DMS153 (cell line): ENCODE measurements at regions not wholly inside any gene's neighbourhood (a gene's known extent, or its start where the extent isn't known, plus 50 kb on each side); places are given as distances from the start of the nearest gene placed in this dataset.

Experiments
- DNase-seq: peaks from one replicate; lab custom pipeline; 2025; lab: John Stamatoyannopoulos, UW

DNA sequence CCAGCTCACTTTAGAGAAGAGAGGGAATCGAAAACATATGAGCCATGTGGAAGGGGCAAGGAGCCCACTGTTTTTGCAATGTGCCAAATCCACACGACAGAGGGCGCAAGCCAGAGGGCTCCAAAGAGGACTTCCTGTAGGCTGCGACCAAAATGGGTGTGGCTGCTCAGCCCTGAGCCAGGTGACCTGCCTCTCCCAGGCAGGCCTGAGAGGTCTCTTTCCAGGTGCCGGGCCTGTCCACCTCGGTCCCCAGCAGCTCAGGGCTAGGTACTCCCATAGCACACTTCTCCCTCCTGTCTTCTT lies 153.8 kb downstream of the TTC32 start:
- no peak for DNase-seq

DNA sequence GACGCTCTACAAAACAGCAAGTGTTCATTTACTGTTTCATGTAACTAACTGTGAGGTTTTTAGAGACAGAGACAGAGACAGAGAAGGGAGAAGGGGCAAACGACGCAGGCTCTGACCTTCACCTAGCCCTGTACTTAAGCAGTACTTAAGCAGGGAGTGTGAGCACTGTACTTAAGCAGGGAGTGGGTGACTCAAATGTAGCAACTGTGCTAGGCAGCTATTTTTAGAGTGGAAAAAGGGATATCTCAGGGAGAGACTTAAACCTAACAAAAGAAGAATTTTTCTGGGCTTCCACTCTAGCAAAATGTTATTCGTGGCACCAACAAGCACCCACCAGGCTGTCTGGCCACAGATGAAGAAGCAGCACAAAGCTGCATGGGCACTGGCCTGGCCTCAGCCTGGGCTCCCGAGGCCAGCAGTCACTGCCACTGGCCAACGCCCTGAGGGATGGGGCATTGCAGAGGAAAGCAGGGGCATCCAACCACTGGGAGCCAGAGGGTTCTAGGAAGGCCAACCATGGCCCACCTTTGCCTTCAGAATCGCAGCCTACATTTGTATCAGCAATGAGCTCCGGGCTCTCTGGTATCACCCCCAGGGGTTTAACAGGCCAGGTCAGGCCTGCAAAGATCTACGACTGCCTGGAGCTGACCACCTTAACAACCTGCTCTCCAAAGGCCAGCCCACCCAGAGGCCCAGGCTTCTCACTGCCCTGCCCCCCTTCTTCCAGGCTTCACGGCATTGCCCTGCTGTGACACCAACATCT lies 154.3 kb downstream of the TTC32 start:
- DNase-seq = no peak

- peak; percentile 10 for DNase-seq
Measured at GRCh38 chr2:19746611-19747309, 155.0 kb downstream of the TTC32 start.

GRCh38 chr2:19746137-19746600 lies 155.6 kb downstream of the TTC32 start:
- DNase-seq = no peak

DNA sequence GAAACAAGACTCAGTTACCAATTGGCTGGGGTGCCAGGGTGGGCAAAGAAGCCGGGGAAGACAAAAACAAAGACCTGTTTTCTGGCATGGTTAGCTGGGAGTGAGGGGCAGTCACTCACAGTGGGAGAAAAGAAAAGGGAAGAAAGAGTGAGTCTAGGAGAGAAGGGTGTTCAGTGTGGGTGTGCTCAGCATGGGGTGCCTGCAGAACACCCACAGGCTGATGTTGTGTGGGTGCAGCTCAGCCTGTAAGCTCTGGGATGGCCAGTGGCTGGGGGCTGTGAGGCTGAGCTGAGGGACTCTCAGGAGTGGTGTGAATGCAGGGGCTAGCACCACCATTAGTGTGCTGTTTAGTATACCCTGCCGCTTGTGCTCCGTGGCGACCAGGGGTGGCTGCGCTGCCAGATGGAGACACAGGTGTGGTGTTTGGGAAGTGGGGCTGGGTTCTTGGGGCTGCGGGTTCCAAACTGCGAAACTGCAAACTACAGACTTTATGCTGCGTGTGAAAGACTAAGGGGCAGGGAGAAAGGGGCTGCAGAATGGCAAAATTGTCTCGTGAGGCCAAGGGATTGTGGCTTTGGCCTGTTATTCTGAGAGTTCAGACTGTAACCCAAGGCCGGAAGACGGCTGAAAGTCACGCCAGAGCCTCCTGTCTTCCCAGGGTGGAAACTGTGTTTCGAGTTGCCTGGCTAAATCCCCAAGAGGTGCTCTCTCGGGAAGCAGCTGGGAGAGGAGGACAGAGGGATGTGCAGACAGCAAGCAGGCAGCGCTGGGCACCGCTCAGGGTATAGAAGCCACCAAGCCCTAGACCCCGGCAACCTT lies 156.3 kb downstream of the TTC32 start:
- no peak for DNase-seq

DNA sequence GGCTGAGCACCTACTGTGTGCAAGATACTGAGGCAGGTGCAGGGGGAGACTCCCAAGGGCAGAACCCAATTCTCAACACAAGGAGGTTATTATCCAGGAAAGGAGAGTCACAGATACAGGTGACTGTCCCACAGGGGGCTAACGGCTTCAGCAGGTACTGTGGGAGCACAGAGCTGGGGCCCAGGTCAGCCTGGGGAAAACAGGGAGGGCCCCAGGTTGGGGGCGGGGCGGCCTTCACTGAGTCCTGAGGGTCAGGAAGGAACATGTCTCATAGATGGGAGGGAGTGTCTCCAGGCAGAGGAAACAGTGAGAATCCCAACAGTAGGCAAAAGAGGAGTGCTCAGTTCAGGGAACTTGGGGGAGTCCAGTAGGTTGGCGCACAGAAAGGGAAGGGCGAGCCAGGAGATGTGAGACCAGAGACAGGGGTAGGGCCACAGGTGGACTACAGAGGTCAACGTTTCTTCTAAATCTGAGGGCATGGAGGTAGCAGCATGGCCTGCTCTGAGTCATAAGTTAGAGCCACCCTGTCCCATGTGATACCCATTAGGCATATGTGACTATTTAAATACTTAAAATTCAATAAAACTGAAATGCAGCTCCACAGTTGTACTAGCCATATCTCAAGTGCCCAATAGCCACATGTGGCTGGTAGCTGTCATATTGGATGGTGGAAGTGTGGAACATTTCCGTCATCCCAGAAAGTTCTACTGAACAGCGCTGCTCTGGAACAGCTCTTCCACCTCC lies 157.2 kb downstream of the TTC32 start:
- DNase-seq = no peak

GRCh38 chr2:19743641-19744040 lies 158.1 kb downstream of the TTC32 start:
- DNase-seq = no peak

GRCh38 chr2:19742872-19743271 lies 158.9 kb downstream of the TTC32 start:
- DNase-seq = no peak

- no peak for DNase-seq
Measured at GRCh38 chr2:19739256-19739655, 162.5 kb downstream of the TTC32 start.

GRCh38 chr2:19738707-19739106 lies 163.1 kb downstream of the TTC32 start:
- DNase-seq = no peak

DNA sequence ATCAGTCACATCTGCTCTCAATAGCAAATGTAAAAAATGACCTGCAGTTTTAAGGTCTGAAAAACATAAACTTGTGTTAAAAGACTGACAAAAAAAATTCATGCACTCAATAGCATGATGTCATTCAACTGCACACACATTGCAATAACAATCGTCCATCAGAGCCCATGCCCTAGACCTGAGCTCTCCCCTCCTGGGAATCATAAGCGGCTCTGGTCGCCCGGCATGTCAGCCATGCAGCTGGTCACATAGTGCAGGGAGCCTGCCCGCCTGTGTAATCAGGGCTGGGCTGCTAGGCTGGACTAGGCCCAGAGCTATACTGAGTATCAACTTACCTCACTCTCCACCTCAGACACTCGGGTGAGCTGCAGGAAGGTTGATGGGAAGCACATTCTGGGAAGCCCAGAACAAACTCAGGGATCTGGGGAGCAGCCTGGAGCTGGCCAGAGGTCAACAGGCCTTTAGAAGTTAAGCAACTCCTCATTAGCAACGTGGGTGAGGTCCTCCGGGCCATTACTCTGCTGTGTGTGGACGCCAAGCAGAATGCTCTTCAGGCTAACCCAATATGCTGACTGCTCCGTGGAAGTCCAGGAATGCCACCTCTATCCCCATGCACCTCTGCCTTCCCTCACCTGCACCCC lies 165.5 kb downstream of the TTC32 start:
- no peak for DNase-seq

DNA sequence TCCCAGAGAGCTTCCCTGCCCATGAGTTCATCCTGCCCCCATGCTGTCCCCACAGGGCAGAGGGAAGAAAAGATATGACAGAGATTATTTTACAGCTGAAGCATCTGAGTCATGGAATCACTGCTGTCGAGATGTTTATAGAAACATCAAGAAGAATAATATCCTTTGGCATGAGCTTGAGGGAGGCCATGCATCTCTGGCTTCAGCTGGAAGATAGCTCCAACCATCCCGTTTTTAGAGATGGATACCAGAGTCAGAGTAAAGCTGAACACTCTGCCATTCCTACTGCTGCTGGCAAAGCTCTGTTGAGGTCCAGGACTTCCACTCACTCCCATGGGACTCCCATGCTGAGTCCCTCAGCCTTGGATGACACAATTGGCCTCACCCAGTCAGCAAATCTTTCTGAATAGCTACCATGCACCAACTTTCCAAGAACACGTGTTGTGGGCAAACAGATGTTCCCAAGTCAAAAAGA lies 167.8 kb downstream of the TTC32 start:
- no peak for DNase-seq

DNA sequence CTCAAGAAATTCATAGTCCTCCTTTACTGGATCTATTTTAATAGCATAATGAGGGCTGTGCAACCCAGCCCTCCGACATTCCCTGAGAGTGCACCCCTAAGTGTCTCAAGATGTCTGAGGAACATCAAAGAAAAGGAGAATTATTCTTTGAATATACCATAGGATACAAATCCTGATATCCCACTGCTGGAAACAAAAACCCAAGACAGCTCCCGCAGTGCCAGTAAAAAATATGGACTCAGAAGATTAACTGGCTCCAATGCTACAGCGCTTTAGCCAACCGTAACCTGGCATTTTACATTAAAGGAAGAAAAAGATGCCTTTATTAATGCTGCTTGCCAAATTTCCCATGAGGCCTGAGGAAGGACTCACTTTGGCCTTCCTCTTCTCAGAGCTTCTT lies 168.4 kb downstream of the TTC32 start:
- DNase-seq = no peak

- no peak for DNase-seq
Measured at GRCh38 chr2:19732255-19732654, 169.5 kb downstream of the TTC32 start.

- no peak for DNase-seq
Measured at GRCh38 chr2:19731515-19731914, 170.3 kb downstream of the TTC32 start.

DNA sequence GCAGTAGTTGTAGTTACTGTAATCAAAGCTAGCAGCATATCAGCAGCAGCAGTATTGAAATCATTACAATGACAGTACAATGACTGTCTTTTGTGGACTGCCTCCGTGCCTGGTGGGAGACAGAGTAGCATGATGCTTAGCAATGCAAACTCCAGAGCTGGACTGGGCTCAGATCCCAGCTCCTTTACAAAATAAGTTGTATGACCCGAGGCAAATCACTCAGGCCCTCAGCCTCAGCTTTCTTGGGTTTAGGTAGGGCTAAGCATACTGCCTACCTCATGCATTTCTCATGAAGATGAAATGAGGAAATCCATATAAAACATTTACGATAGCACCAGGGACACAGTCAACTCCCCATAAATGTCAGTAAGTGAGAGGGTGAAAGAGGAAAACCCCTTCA lies 170.7 kb downstream of the TTC32 start:
- DNase-seq = no peak

- DNase-seq = no peak
Measured at GRCh38 chr2:19728125-19728524, 173.7 kb downstream of the TTC32 start.

DNA sequence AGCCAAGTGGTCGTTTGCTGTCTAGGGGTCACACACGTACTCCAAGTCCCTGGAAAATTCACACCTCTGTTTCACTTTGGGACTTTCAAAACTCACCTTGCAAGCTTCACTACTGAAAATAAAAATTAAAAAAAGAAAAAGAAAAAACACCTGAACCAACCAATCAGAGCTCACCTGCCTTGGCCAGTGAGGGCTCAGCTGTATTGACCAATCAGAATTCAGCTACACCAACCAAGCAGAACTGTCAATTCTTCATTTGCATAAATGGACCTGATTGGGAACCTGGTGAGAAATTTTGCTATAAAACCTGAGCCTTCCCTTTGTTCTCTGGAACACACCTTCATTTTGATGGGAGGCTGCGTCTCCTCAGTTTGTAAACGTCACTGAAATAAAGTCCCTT lies 176.4 kb downstream of the TTC32 start:
- DNase-seq = no peak

GRCh38 chr2:19723021-19723420 lies 178.8 kb downstream of the TTC32 start:
- peak; percentile 34 for DNase-seq

GRCh38 chr2:19722531-19722971 lies 179.2 kb downstream of the TTC32 start:
- DNase-seq = no peak

DNA sequence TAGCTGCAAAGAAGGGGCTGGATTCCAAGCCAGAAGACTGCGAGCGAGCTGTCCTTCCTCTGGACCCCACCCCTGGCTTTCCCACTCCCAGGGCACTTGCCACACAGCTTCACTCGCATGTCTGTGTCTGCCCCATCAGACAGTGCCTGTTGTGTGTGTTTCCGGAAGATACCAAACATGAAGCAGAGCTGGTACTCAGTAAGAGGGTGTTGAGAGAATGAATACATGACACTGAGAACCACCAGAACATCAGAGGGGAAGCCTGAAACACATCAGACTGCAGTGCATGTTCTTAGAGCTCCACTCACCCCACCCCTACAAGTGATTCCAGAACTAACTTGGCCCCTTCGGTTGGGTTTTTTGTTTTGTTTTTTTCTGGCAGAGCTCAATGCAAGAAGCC lies 181.5 kb downstream of the TTC32 start:
- no peak for DNase-seq
